NCI-H510A (cell line): ENCODE measurements at regions not wholly inside any gene's neighbourhood (a gene's known extent, or its start where the extent isn't known, plus 50 kb on each side); places are given as distances from the start of the nearest gene placed in this dataset.
"Not testable (repeated sequence)": the region's sequence is repeated elsewhere in the genome, so short reads cannot be mapped to it uniquely, and the experiment has no call there.

Experiments
- DNase-seq: peaks from one replicate; lab custom pipeline; 2025; lab: John Stamatoyannopoulos, UW

DNA sequence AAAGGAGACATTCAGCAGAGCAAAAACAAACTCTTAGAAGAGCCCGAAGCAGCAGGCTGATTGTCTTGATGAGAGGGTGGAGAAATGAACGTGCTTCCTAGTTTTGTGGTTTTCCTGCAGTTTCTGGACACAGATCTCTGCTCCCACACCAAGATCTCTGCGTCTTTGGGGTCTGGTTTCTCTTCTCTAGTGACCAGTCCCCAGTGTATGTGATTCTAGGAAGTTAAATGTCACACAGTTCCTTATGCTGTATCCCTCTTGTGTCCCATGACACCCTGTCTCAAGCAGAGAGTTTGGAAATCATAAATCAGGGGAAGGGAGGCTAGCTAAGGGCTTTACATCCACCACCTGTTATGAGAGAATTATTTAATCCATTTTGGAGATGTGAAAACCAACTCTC, 55.4 kb upstream of the KLF14 start:
- no peak for DNase-seq

DNA sequence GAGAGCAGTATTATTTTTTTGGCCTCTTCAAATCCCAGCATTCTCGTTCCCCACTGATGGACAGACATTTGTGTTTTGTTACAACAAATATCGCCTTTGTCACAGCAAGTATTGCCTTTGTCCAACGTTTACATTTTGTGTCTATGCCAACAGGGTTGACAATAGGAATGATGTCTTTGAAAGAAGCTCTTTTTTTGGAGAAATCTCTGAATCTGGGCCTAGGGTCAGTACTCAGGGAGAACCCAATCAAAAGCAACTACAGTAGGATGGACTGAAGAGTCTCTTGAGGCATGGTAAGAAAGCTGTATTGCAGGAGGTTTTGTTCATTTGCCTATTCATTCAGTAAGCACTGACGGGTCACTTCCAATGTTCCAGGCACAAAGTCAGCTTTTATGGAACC, 57.7 kb upstream of the KLF14 start:
- no peak for DNase-seq

DNA sequence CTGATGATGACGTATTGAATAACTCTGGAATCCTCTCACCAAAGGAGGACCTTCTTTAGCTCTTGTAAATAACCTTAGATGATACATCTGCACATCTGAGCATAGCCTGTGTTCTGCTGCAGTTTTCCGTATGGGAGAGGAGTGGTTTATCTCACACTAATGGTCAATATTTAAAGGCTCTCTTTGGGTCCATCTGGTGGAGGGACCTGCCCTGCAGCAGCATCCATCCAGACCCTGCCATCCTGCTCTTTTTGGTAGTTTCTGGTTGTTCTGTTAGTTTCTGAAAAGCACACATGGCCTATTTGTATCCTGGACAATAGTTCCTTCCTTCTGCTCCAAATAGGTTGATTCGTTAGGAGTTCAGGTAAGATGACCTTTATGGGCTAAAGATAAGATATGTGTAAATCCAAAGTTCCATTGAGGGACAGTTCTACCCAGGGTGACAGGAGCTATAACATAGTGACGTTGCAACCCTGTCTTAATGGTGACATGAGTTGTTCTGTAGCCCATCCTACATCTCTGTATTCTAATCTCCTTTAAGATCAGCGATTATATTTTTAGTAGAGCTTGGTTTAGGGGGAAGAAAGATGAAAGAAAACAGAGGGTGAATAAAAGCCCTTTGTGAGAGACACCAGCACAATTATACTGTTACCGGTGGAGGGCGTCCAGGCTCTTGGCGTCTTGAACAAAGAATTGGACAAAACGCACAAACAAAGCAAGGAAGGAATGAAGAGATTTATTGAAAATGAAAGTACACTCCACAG, 60.0 kb upstream of the KLF14 start:
- DNase-seq = no peak

DNA sequence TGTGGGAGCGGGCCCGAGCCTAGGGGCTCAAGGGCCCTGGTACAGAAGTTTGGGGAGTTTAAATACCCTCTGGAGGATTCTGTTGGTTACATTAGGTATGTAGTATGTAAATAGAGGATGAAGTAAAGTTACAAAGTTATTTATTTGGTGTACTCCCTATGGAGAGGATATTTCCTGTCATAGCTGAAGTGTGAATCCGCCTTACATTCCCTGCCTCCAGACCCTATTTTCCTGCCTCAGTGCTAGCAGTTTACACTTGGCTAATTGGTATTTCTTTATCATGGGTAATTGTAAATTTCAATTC, 60.6 kb upstream of the KLF14 start:
- DNase-seq = no peak

DNA sequence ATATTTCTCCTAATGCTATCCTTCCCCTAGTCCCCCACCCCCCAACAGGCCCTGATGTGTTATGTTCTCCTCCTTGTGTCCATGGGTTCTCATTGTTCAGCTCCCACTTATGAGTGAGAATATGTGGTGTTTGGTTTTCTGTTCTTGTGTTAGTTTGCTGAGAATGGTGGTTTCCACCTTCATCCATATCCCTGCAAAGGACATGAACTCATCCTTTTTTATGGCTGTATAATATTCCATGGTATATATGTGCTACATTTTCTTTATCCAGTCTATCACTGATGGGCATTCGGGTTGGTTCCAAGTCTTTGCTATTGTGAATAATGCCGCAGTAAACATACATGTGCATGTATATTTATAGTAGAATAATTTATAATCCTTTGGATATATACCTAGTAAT, 62.4 kb upstream of the KLF14 start:
- DNase-seq = not testable (repeated sequence)

GRCh38 chr7:130803127-130803526, 69.1 kb upstream of the KLF14 start:
- DNase-seq = no peak

- no peak for DNase-seq
These were observed 70.2 kb upstream of the KLF14 start for GRCh38 chr7:130804220-130804619.

DNA sequence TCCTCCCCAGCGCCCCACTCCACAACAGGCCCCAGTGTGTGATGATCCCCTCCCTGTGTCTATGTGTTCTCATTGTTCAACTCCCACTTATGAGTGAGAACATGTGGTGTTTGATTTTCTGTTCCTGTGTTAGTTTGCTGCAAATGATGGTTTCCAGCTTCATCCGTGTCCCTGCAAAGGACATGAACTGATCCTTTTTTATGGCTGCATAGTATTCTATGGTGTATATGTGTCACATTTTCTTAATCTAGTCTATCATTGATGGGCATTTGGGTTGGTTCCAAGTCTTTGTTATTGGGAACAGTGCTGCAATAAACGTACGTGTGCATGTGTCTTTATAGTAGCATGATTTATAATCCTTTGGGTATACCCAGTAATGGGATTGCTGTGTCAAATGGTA, 78.8 kb upstream of the KLF14 start:
- DNase-seq = not testable (repeated sequence)

- DNase-seq = no peak
These were observed 80.8 kb upstream of the KLF14 start for GRCh38 chr7:130814778-130815335.

- DNase-seq = no peak
These were observed 84.0 kb upstream of the KLF14 start for GRCh38 chr7:130818056-130818455.

GRCh38 chr7:130821864-130822263, 87.9 kb upstream of the KLF14 start:
- no peak for DNase-seq

DNA sequence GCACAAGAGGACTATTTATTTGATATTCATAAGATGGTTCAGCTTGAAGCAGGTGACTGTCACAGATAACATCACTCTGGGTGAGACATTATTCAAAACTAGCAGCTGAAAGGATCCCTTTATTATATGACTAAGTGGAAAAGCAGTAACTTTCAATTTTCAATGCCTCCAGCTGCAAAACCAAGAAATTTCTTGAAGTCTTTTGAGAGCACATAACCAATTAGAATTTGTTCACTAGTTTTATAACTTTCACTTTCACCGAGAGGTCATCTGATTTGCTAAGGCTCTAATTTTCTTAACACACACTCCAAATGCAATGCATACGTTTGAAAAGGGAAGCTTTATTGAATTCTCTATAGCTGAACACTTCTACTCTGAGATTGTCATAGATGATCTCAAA, 88.6 kb upstream of the KLF14 start:
- no peak for DNase-seq

- DNase-seq = no peak
These were observed 89.1 kb upstream of the KLF14 start for GRCh38 chr7:130823060-130823459.

DNA sequence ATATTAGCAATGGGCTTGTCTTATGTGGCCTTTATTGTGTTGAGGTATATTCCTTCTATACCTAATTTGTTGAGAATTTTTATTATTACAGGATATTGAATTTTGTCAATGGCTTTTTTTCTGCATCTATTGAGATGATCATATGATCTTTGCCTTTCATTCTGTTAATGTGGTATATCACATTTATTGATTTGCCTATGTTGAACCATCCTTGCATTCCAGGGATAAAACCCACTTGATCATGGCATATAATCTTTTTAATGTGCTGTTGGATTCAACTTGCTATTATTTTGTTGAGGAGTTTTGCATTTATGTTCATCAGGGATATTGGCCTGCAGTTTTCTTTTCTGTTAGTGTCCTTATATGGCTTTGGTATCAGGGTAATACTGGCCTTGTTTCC, 91.8 kb upstream of the KLF14 start:
- no peak for DNase-seq

DNA sequence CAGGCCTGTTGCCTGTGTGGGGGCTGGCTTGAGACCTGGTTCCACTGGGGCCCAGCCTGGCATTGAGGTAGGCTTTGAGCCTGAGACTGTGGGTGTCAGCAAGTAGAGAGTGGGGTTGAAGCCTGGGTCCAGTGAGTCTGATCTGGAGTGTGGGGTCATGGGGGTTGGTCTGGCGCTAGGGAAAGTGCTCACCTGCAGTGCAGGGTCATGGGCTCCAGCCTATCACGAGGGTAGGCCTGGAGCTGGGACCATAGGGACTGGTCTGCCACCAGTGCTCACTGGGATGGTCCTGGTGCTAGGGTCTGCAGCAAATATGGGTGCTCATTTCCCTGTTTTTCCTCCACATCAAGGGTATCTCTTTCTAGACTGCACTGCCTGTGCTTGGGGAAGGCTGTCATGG, 95.4 kb upstream of the KLF14 start:
- no peak for DNase-seq

GRCh38 chr7:130831322-130831721, 97.3 kb upstream of the KLF14 start:
- DNase-seq = no peak

- no peak for DNase-seq
These were observed 97.9 kb upstream of the KLF14 start for GRCh38 chr7:130831817-130832481.

GRCh38 chr7:130838738-130839137, 104.7 kb upstream of the KLF14 start:
- no peak for DNase-seq

DNA sequence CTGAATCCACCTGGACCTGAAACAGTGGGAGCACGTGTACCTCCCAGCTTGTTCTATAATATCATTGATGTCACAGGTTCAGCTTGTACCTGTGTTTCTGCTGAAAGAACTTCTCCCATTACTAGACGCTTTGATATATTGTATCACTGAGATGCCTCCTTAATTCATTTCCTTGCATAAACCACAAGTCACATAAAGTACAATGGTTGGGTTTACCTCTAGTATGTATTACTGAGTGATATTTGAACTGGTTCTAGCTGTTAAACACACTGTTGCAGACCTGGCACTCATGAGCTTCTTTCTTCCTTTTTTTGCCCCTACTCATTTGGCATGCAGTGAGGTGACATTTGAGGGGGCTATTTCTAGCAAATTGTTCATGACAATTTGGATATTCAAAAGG, 106.6 kb upstream of the KLF14 start:
- no peak for DNase-seq

GRCh38 chr7:130841416-130841815, 107.4 kb upstream of the KLF14 start:
- no peak for DNase-seq

DNA sequence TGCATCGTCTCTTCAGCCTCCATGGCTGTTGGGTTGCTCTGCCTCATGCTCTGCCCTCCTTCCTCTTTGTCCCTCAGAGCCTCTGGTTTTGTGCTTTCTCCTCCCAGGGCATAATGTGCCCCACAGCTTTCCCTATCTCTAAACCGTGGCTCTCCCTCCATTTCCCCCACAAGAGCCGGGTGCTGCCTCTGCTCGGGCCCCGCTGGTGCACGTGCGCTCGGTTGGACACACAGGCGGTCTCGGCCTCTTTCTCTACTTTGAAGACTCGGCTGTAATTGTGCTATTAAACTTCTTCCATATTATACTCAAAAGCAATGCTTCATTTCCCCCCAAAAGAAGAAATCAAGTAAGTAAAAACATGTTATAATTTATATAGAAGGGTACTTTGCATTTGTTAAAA, 109.7 kb upstream of the KLF14 start:
- no peak for DNase-seq

DNA sequence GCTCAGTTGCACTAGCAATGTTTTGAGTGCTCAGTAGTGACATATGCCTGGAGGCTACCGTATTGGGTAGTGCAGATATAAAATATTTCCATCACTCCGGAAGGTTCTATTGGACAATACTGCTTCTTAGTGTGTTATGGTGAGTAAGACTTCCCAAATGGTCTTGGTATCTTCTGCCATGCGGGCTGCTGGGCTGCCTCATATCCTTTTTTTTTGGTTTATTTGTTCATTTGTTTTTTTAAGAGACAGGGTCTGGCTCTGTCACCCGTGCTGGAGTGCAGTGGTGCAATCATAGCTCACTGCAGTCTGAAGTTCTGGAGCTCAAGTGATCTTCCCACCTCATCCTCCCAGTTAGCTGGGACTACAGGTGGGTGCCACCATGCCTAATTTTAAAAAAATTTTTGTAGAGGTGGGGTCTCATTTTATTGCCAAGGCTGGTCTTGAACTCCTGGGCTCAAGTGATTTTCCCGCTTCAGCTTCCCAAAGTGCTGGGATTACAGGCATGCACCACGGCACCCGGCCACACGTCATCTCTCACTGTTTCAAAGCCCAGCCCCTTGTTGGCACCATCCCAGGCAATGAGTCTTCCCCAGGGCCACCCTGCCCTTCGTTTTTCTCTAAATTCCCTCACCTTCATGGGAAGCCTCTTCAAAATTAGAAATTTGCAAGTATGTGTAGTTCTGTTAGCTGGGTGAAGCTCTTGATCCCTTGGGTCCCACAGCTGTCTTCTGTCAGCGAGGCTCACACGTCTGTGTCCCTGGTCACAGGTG, 111.0 kb upstream of the KLF14 start:
- no peak for DNase-seq

DNA sequence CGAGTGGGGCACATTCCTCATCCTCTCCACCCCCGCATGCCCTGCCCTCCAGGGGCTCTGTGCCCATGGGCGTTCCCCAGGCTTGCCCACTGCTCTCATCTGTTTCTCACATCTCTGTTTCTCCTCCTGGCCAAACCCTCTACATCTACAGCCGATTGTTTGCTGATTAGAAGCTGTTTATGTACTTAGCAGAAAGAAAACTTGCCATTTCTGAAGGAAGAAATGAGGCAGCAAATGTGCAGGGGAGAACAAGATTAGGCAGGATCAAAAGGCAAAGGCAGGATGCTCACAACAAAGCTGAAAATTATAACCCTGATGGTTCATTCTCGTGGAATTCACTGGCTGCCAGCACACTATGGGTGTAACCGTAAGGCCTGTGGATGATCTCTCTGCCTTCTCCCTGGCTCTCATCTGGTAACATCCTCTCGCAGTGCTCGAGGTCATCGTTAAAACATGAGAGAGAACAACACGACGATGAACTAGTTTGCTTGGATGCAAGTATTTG, 111.6 kb upstream of the KLF14 start:
- no peak for DNase-seq
